ENCODE measurements at regions not wholly inside any gene's neighbourhood (a gene's known extent, or its start where the extent isn't known, plus 50 kb on each side); places are given as distances from the start of the nearest gene placed in this dataset.

GRCh38 chr4:153947124-153947523 is 158.2 kb upstream of the SFRP2 start:
- DNase-seq (ENCODE audit: low spot score), result no peak
- in situ Hi-C loops (cut with MboI; ENCODE audit: low pct_unique_long_range_greater_than_20kb, low sequenced_read_pairs, unreplicated experiment), result no loop called here
- no peak for TF ChIP-seq CTCF (IDR thresholded peaks at IDR 0.05; ENCODE audit: extremely low read depth, insufficient read depth, missing control alignments)

- TF ChIP-seq CTCF (IDR thresholded peaks at IDR 0.05; ENCODE audit: extremely low read depth, insufficient read depth, missing control alignments), result no peak
- in situ Hi-C loops (cut with MboI; ENCODE audit: low pct_unique_long_range_greater_than_20kb, low sequenced_read_pairs, unreplicated experiment), result no loop called here
- no peak for DNase-seq (ENCODE audit: low spot score)
Measured at GRCh38 chr4:153945704-153946103, 156.8 kb upstream of the SFRP2 start.

- no peak for TF ChIP-seq CTCF (IDR thresholded peaks at IDR 0.05; ENCODE audit: extremely low read depth, insufficient read depth, missing control alignments)
- in situ Hi-C loops (cut with MboI; ENCODE audit: low pct_unique_long_range_greater_than_20kb, low sequenced_read_pairs, unreplicated experiment), result no loop called here
Measured at GRCh38 chr4:153943738-153944415, 155.0 kb upstream of the SFRP2 start.

GRCh38 chr4:153940916-153941315 is 152.0 kb upstream of the SFRP2 start:
- in situ Hi-C loops (cut with MboI; ENCODE audit: low pct_unique_long_range_greater_than_20kb, low sequenced_read_pairs, unreplicated experiment), result no loop called here
- DNase-seq (ENCODE audit: low spot score), result no peak
- TF ChIP-seq CTCF (IDR thresholded peaks at IDR 0.05; ENCODE audit: extremely low read depth, insufficient read depth, missing control alignments), result no peak

More at GRCh38 chr4:153943738-153944415, 155.0 kb upstream of the SFRP2 start:
- DNase-seq (ENCODE audit: low spot score), result no peak

GRCh38 chr4:153939570-153939969 is 150.7 kb upstream of the SFRP2 start:
- DNase-seq (ENCODE audit: low spot score), result no peak
- TF ChIP-seq CTCF (IDR thresholded peaks at IDR 0.05; ENCODE audit: extremely low read depth, insufficient read depth, missing control alignments), result no peak
- in situ Hi-C loops (cut with MboI; ENCODE audit: low pct_unique_long_range_greater_than_20kb, low sequenced_read_pairs, unreplicated experiment), result no loop called here

GRCh38 chr4:153938994-153939393 is 150.1 kb upstream of the SFRP2 start:
- no peak for DNase-seq (ENCODE audit: low spot score)
- in situ Hi-C loops (cut with MboI; ENCODE audit: low pct_unique_long_range_greater_than_20kb, low sequenced_read_pairs, unreplicated experiment), result no loop called here
- TF ChIP-seq CTCF (IDR thresholded peaks at IDR 0.05; ENCODE audit: extremely low read depth, insufficient read depth, missing control alignments), result no peak
